ENCODE measurements at regions not wholly inside any gene's neighbourhood (a gene's known extent, or its start where the extent isn't known, plus 50 kb on each side); places are given as distances from the start of the nearest gene placed in this dataset.

GRCh38 chr7:130927564-130927963 is 193.6 kb upstream of the KLF14 start:
- no peak for DNase-seq (ENCODE audit: low read depth)
- Histone ChIP-seq H3K36me3 (ENCODE audit: control insufficient read depth, insufficient read depth, low read length) (peaks cover 1% of the 10 kb centered on the region; the same call in 1 of the 2 replicates), H3K27me3 (ENCODE audit: control insufficient read depth, insufficient read depth, low read length) (no peaks in the 10 kb centered on the region), H3K4me3 (ENCODE audit: low read depth, low read length) (no peak overlapping the region)
- CTCF ChIA-PET, result interaction anchor here (1.6 kb wide), 1 partner anchor 31 kb away, joined by 4 read pairs; no protein-coding TSS in a partner anchor
- POLR2A ChIA-PET, result no interaction called here
- TF ChIP-seq, protein P1, sequence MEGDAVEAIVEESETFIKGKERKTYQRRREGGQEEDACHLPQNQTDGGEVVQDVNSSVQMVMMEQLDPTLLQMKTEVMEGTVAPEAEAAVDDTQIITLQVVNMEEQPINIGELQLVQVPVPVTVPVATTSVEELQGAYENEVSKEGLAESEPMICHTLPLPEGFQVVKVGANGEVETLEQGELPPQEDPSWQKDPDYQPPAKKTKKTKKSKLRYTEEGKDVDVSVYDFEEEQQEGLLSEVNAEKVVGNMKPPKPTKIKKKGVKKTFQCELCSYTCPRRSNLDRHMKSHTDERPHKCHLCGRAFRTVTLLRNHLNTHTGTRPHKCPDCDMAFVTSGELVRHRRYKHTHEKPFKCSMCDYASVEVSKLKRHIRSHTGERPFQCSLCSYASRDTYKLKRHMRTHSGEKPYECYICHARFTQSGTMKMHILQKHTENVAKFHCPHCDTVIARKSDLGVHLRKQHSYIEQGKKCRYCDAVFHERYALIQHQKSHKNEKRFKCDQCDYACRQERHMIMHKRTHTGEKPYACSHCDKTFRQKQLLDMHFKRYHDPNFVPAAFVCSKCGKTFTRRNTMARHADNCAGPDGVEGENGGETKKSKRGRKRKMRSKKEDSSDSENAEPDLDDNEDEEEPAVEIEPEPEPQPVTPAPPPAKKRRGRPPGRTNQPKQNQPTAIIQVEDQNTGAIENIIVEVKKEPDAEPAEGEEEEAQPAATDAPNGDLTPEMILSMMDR (IDR thresholded peaks at IDR 0.05; ENCODE audit: insufficient read depth, low read depth, low read length), result no peak

GRCh38 chr7:130929896-130930659 is 196.1 kb upstream of the KLF14 start:
- CTCF ChIA-PET, result interaction anchor here (0.7 to 1.4 kb wide), 3 partner anchors 46 to 52 kb away, joined by 3 read pairs; no protein-coding TSS in a partner anchor
- DNase-seq (ENCODE audit: low read depth), result no peak
- H3K4me3 ChIP-seq (ENCODE audit: low read depth, low read length), result no peak overlapping the region
- POLR2A ChIA-PET, result interaction anchor here (0.5 kb wide), 1 partner anchor 17 kb away, joined by 5 read pairs; no protein-coding TSS in a partner anchor
- TF ChIP-seq, protein P1 (IDR thresholded peaks at IDR 0.05; ENCODE audit: insufficient read depth, low read depth, low read length), result no peak
- H3K27me3 ChIP-seq (ENCODE audit: control insufficient read depth, insufficient read depth, low read length), result no peaks in the 10 kb centered on the region
- peaks cover 1% of the 10 kb centered on the region; the same call in 1 of the 2 replicates for H3K36me3 ChIP-seq (ENCODE audit: control insufficient read depth, insufficient read depth, low read length)

- Histone ChIP-seq H3K36me3 (ENCODE audit: control insufficient read depth, insufficient read depth, low read length) (peaks cover 1% of the 10 kb centered on the region; the same call in 1 of the 2 replicates), H3K27me3 (ENCODE audit: control insufficient read depth, insufficient read depth, low read length) (no peaks in the 10 kb centered on the region), H3K4me3 (ENCODE audit: low read depth, low read length) (no peak overlapping the region)
- ChIA-PET POLR2A (no interaction called here), CTCF (interaction anchor here (1.4 to 1.9 kb wide), 2 partner anchors 34 to 45 kb away, joined by 3 to 8 read pairs; no protein-coding TSS in a partner anchor)
- DNase-seq (ENCODE audit: low read depth), result no peak
- TF ChIP-seq, protein P1 (IDR thresholded peaks at IDR 0.05; ENCODE audit: insufficient read depth, low read depth, low read length), result no peak
Observed at GRCh38 chr7:130930681-130931080, 196.7 kb upstream of the KLF14 start.

DNA sequence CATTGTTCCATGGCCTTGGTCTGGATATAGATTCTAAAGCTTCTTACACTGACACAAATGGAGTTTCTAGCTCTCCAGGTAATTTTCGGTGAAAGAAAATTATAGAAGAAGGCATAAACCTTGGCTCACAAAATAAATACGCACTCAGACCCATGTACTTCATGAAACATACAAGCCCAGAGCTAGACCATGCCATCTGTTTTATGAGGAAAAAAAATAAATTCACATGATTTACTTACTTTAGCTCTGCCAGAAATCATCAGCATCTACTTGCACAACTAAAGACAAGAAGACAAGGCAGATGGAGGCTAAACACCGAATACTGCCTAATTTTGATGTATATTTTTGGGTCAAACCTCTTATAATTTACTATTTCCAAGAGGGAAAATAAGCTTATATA is 197.4 kb upstream of the KLF14 start:
- ChIA-PET POLR2A (no interaction called here), CTCF (interaction anchor here (1.4 to 1.9 kb wide), 2 partner anchors 35 to 44 kb away, joined by 3 to 8 read pairs; no protein-coding TSS in a partner anchor)
- no peak for DNase-seq (ENCODE audit: low read depth)
- TF ChIP-seq, protein P1 (IDR thresholded peaks at IDR 0.05; ENCODE audit: insufficient read depth, low read depth, low read length), result no peak
- Histone ChIP-seq H3K4me3 (ENCODE audit: low read depth, low read length) (no peak overlapping the region), H3K27me3 (ENCODE audit: control insufficient read depth, insufficient read depth, low read length) (no peaks in the 10 kb centered on the region), H3K36me3 (ENCODE audit: control insufficient read depth, insufficient read depth, low read length) (peaks cover 1% of the 10 kb centered on the region; the same call in 1 of the 2 replicates)

- DNase-seq (ENCODE audit: low read depth), result no peak
- Histone ChIP-seq H3K4me3 (ENCODE audit: low read depth, low read length) (no peak overlapping the region), H3K36me3 (ENCODE audit: control insufficient read depth, insufficient read depth, low read length) (peaks cover 1% of the 10 kb centered on the region; the same call in 1 of the 2 replicates), H3K27me3 (ENCODE audit: control insufficient read depth, insufficient read depth, low read length) (no peaks in the 10 kb centered on the region)
- CTCF ChIA-PET, result interaction anchor here (1.9 kb wide), 1 partner anchor 36 kb away, joined by 8 read pairs; no protein-coding TSS in a partner anchor
- TF ChIP-seq, protein P1 (IDR thresholded peaks at IDR 0.05; ENCODE audit: insufficient read depth, low read depth, low read length), result no peak
- POLR2A ChIA-PET, result no interaction called here
Observed at GRCh38 chr7:130932088-130932487, 198.1 kb upstream of the KLF14 start.

All from BJ (cell line).